Testis (tissue), 2 donors: ENCODE measurements at regions not wholly inside any gene's neighbourhood (a gene's known extent, or its start where the extent isn't known, plus 50 kb on each side); places are given as distances from the start of the nearest gene placed in this dataset.

ENCODE experiments used
- DNase-seq: peaks from one replicate; pipeline ENCODE4 v3.0.0-alpha.2; 2019
- H3K27ac ChIP-seq, 2 donors: fragments of 200-600 bp; sonication (generic); one replicate each; pipeline ENCODE4 v1.5.1; 2019
- H3K27me3 ChIP-seq: fragments of 200-600 bp; sonication (generic); one replicate; pipeline ENCODE4 v1.5.1; 2019
- H3K36me3 ChIP-seq: fragments of 200-600 bp; sonication (generic); one replicate; pipeline ENCODE4 v1.5.1; 2017; ENCODE audit warnings: low read depth; ENCODE audit errors: missing control alignments
- H3K4me1 ChIP-seq: fragments of 200-600 bp; sonication (generic); one replicate; pipeline ENCODE4 v1.5.1; 2019
- H3K4me3 ChIP-seq, 2 donors: fragments of 200-600 bp; sonication (generic); one replicate each; pipeline ENCODE4 v1.5.1; 2017 to 2019
- H3K9me3 ChIP-seq: fragments of 200-600 bp; sonication (generic); one replicate; pipeline ENCODE4 v1.5.1; 2017
- POLR2A ChIP-seq: fragments of 450-650 bp; IDR thresholded peaks from one replicate; pipeline ENCODE4 v1.6.1; 2017; ENCODE audit warnings: antibody characterized with exemption, mild to moderate bottlenecking, moderate library complexity
- WGBS, 2 donors: methylation state at CpG; one replicate each; pipeline ENCODE4 v1.1.5; 2018; 5-methylcytosine and 5-hydroxymethylcytosine counted together
- intact Hi-C: fragments of 100-400 bp; cut with DNase I; formaldehyde crosslinking; loops from one replicate; pipeline ENCODE4 v1.15.1; 2023; ENCODE audit warnings: low total_unique reads
- TF ChIP-seq, protein P1 (sequence below), 3 experiments: fragments of 450-650 bp in 2 of 3; fragments of 200-600 bp in 1 of 3; sonication (generic) in 1 of 3; IDR thresholded peaks; one replicate each; pipeline ENCODE4 v1.5.1; 2016 to 2019; ENCODE audit warnings: antibody characterized with exemption in 3 of 3, mild to moderate bottlenecking in 2 of 3, moderate library complexity in 1 of 3

DNA sequence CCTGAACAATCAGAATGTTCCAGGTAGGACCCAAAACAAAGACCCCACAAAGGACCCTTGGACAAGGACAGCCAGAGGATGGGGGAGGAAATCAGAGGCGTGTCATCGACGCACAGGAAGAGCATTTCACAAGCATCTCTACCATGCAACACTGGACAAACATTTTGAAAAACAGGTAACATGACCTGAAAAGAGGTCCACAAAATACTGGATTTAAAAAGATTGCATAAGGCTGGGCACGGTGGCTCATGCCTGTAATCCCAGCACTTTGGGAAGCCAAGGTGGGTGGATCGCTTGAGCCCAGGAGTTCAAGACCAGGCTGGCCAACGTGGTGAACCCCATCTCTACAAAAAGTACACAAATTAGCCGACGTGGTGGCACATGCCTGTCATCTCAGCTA, 60.5 kb upstream of the RNF32 start:
- Histone ChIP-seq H3K27me3 (no peaks in the 10 kb centered on the region), H3K27ac (no peak overlapping the region), H3K4me1 (no peaks in the 10 kb centered on the region), H3K4me3 (no peak overlapping the region), H3K36me3 (no peaks in the 10 kb centered on the region), H3K9me3 (no peaks in the 10 kb centered on the region)
- WGBS, 2 donors = 89 to 92% methylated on average over 8 of the region's 8 CpGs
- TF ChIP-seq, protein P1, sequence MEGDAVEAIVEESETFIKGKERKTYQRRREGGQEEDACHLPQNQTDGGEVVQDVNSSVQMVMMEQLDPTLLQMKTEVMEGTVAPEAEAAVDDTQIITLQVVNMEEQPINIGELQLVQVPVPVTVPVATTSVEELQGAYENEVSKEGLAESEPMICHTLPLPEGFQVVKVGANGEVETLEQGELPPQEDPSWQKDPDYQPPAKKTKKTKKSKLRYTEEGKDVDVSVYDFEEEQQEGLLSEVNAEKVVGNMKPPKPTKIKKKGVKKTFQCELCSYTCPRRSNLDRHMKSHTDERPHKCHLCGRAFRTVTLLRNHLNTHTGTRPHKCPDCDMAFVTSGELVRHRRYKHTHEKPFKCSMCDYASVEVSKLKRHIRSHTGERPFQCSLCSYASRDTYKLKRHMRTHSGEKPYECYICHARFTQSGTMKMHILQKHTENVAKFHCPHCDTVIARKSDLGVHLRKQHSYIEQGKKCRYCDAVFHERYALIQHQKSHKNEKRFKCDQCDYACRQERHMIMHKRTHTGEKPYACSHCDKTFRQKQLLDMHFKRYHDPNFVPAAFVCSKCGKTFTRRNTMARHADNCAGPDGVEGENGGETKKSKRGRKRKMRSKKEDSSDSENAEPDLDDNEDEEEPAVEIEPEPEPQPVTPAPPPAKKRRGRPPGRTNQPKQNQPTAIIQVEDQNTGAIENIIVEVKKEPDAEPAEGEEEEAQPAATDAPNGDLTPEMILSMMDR (IDR thresholded peaks at IDR 0.05) = no peak
- TF ChIP-seq POLR2A = no peak
- no peak for DNase-seq
- intact Hi-C loops = no loop called here

DNA sequence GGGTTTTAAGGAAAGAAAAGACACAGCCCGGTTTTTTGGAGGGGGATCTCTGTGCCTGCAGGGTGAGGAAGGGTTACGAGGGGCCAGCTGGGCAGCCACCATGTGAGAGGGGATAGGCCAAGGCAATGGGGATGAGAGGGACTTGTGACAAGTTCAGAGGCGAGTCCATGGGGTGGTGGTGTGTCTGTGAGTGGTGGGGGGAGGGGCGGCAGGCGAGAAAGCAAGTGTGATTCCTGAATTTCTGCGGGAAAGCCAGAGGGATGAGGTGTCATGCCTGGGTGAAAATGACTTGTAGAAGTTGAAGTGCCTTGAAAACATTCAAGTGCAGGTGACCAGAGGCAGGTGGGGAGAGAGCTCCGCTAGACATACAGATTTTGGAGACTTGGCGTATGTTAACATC, 61.0 kb upstream of the RNF32 start:
- TF ChIP-seq, protein P1 (IDR thresholded peaks at IDR 0.05) = no peak
- no peak for TF ChIP-seq POLR2A
- Histone ChIP-seq H3K4me1 (no peaks in the 10 kb centered on the region), H3K4me3 (no peak overlapping the region), H3K27ac (no peak overlapping the region), H3K36me3 (no peaks in the 10 kb centered on the region), H3K9me3 (no peaks in the 10 kb centered on the region), H3K27me3 (no peaks in the 10 kb centered on the region)
- intact Hi-C loops = no loop called here
- 78 to 79% methylated on average over 7 to 8 of the region's 8 CpGs for WGBS, 2 donors
- no peak for DNase-seq

DNA sequence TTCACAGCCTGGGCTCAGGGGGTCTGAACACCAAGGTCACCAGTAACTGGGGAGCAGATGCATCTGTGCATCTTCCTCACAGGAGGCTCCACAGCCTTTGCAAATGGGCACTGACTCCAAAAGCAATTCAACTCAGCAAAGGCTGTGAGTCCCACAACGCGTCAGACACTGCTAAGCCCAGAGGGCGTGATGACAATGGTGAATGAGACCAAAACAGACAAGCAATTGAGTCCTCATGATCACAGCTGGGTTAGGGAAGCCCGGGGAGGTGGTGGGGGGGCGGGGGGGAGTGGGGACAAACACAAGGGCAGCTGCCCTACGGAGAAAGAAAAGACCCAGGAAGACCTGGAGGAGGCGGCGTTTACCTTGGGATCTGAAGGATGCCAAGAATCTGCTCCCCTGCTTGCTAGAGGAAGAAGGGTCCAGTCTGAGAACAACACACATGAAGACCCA, 61.6 kb upstream of the RNF32 start:
- Histone ChIP-seq H3K27me3 (no peaks in the 10 kb centered on the region), H3K36me3 (no peaks in the 10 kb centered on the region), H3K4me3 (no peak overlapping the region), H3K4me1 (no peaks in the 10 kb centered on the region), H3K9me3 (no peaks in the 10 kb centered on the region), H3K27ac (no peak overlapping the region)
- 64 to 73% methylated on average over 8 of the region's 8 CpGs for WGBS, 2 donors
- intact Hi-C loops = no loop called here
- DNase-seq = no peak
- no peak for TF ChIP-seq POLR2A
- TF ChIP-seq, protein P1 (IDR thresholded peaks at IDR 0.05) = no peak

DNA sequence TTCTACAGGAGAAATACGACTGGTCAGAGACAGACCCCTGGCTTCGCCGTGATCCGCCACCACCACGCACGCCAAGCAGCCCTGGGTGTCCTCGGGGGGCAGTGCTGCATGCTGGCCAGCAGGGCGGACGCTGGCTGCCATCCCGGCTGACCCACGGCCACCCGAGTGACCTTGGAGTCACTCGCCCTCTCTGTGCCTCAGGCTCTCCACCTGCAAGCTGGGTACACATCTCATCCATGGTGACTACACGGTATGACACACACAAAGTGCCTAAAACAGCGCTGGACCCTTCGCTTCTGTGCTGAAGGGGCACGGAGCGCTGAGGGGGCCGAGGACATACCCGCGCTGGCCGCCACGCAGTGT, 62.0 kb upstream of the RNF32 start:
- no peaks in the 10 kb centered on the region for H3K27me3 ChIP-seq
- TF ChIP-seq, protein P1 (IDR thresholded peaks at IDR 0.05) = no peak
- no peak for TF ChIP-seq POLR2A

DNA sequence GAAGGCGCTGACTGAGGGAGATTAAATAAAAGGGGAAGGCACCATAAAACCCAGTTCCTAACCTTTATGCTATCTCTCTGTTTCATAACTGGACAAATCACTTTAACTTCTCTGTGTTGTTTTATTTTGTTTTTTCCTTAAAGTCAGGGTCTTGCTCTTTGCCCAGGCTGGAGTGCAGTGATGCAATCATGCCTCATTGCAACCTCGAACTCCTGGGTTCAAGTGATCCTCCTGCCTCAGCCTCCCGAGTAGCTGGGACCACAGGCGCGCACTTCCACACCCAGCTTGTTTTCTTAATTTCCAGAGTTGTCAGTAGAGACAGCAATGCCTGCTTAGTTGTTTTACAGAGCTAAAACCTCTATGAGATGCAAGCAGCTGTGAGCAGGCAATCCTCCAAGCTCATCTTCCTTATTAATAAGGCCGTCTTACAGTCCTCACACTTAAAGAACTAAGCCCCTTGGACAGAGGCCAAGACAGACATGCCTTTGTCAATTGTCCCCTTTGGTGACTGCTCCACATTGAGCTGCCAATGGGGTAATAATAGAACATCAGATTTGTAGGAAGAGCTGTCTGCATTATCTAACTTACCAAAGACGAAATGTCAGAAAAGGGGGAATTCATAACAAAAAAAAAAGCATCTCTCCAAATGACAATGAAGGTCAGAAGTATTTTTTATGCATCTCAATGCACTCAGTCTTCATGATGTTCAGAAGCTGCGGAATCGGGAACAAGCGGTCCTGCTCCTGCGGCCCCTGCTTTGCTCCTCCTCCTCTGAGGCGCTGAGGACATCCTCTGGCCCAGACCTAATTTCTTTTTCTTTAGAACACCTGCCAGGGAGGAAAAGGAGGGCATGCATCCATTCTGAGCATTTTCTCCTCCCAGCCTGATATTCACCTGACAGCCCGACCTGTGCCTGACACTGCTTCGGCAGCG, 62.7 kb upstream of the RNF32 start:
- 72 to 77% methylated on average over 15 of the region's 15 CpGs for WGBS, 2 donors
- H3K27me3 ChIP-seq = no peaks in the 10 kb centered on the region
- intact Hi-C loops = no loop called here
- no peak overlapping the region for H3K4me3 ChIP-seq
- no peak for DNase-seq
- no peaks in the 10 kb centered on the region for H3K4me1 ChIP-seq
- TF ChIP-seq POLR2A = no peak
- TF ChIP-seq, protein P1 (IDR thresholded peaks at IDR 0.05) = no peak
- no peaks in the 10 kb centered on the region for H3K9me3 ChIP-seq
- no peaks in the 10 kb centered on the region for H3K36me3 ChIP-seq
- no peak overlapping the region for H3K27ac ChIP-seq

More for the DNA sequence above, 62.0 kb upstream of the RNF32 start:
- H3K4me3 ChIP-seq = no peak overlapping the region
- 86 to 88% methylated on average over 13 to 23 of the region's 23 CpGs for WGBS, 2 donors
- no peaks in the 10 kb centered on the region for H3K36me3 ChIP-seq
- no peak for DNase-seq
- H3K27ac ChIP-seq = no peak overlapping the region
- H3K4me1 ChIP-seq = no peaks in the 10 kb centered on the region
- intact Hi-C loops = no loop called here
- no peaks in the 10 kb centered on the region for H3K9me3 ChIP-seq
